PFSK-1 (cell line): ENCODE measurements at regions not wholly inside any gene's neighbourhood (a gene's known extent, or its start where the extent isn't known, plus 50 kb on each side); places are given as distances from the start of the nearest gene placed in this dataset.

Source experiments
- POLR2AphosphoS5 ChIP-seq: IDR thresholded peaks from 2 replicates; pipeline ENCODE4 v1.6.1; 2012; ENCODE audit warnings: low read depth, mild to moderate bottlenecking, control low read depth, low read length, moderate library complexity
- SIN3A ChIP-seq: IDR thresholded peaks from 2 replicates; pipeline ENCODE4 v1.6.1; 2012; ENCODE audit warnings: mild to moderate bottlenecking, low read length, moderate library complexity, borderline replicate concordance; ENCODE audit not compliant: insufficient read depth
- TAF1 ChIP-seq: IDR thresholded peaks from 2 replicates; pipeline ENCODE4 v1.6.1; 2012; ENCODE audit warnings: low read length, control low read depth, borderline replicate concordance; ENCODE audit not compliant: insufficient read depth
- TF ChIP-seq, protein P1 (sequence below), 2 experiments: IDR thresholded peaks; 2 replicates each; pipeline versions ENCODE4 v1.6.1 to v1.8.0; 2011 to 2012; ENCODE audit warnings: low read depth in 2 of 2, low read length in 2 of 2, control low read depth in 1 of 2, inconsistent platforms in 1 of 2, mild to moderate bottlenecking in 1 of 2, moderate library complexity in 1 of 2; ENCODE audit not compliant: insufficient read depth in 1 of 2

- TF ChIP-seq, protein P1, sequence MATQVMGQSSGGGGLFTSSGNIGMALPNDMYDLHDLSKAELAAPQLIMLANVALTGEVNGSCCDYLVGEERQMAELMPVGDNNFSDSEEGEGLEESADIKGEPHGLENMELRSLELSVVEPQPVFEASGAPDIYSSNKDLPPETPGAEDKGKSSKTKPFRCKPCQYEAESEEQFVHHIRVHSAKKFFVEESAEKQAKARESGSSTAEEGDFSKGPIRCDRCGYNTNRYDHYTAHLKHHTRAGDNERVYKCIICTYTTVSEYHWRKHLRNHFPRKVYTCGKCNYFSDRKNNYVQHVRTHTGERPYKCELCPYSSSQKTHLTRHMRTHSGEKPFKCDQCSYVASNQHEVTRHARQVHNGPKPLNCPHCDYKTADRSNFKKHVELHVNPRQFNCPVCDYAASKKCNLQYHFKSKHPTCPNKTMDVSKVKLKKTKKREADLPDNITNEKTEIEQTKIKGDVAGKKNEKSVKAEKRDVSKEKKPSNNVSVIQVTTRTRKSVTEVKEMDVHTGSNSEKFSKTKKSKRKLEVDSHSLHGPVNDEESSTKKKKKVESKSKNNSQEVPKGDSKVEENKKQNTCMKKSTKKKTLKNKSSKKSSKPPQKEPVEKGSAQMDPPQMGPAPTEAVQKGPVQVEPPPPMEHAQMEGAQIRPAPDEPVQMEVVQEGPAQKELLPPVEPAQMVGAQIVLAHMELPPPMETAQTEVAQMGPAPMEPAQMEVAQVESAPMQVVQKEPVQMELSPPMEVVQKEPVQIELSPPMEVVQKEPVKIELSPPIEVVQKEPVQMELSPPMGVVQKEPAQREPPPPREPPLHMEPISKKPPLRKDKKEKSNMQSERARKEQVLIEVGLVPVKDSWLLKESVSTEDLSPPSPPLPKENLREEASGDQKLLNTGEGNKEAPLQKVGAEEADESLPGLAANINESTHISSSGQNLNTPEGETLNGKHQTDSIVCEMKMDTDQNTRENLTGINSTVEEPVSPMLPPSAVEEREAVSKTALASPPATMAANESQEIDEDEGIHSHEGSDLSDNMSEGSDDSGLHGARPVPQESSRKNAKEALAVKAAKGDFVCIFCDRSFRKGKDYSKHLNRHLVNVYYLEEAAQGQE (IDR thresholded peaks at IDR 0.05; ENCODE audit: insufficient read depth in 1 of 2, low read depth in 2 of 2, low read length in 2 of 2), result no peak
- no peak for TF ChIP-seq POLR2AphosphoS5
- TF ChIP-seq TAF1, result no peak
- no peak for TF ChIP-seq SIN3A
Measured at GRCh38 chr3:10766049-10766705, 49.9 kb upstream of the SLC6A11 start.
